ENCODE measurements at regions not wholly inside any gene's neighbourhood (a gene's known extent, or its start where the extent isn't known, plus 50 kb on each side); places are given as distances from the start of the nearest gene placed in this dataset.
"Not testable (repeated sequence)": the region's sequence is repeated elsewhere in the genome, so short reads cannot be mapped to it uniquely, and the experiment has no call there.

DNA sequence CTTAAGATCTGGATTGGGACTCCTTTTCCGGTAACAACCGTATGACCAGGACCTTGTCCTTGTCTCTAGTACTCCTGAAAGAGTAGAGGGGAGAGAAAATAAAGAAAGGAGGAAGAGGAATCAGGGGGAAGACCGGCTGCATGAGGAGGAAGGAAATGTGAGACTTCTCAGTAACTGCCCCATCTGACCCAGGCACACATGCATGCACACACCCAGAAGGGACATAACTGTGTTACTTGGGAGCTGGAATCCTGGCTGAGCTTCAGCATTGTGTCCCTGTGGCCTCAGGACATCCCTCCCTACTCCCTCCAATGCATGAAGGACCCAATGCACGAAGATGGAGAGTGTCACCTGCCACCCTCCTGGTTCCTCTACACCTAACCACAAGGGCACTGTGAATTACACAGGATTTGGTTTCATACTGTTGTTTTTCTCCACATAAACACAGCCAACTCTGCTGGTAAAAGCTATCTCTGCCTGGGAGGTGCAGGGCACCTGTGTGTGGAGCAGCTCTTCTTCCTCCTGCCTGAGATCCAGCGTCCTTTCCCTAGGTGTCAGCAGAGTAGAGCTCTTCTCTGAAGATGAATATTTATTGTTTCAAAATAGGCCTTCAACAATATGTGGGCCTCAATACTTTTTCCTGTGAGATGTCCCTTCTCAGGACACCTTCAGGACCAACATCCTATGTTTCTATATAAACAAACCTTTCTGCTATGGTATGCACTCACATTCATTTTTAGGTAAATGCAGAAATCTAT lies 574.1 kb upstream of the ID2 start:
- no peak for DNase-seq (ENCODE audit: low read depth, low spot score)

DNA sequence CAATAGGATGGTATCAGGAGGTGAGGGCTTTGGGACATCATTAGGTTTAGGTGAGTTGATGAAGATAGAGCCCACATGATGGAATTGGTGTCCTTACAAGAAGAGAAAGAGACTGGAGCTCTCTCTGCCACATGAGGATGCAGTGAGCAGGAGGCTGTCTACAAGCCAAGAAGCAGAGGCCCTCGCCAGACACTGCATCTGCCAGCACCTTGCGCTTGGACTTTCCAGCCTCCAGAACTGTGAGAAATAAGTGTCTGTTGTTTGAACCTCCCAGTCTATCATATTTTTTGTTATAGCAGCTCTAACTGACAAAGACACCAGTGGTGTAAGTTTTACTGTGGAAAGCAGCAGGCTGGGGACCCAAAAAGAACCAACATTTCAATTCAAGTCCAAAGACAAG lies 571.1 kb upstream of the ID2 start:
- no peak for DNase-seq (ENCODE audit: low read depth, low spot score)

DNA sequence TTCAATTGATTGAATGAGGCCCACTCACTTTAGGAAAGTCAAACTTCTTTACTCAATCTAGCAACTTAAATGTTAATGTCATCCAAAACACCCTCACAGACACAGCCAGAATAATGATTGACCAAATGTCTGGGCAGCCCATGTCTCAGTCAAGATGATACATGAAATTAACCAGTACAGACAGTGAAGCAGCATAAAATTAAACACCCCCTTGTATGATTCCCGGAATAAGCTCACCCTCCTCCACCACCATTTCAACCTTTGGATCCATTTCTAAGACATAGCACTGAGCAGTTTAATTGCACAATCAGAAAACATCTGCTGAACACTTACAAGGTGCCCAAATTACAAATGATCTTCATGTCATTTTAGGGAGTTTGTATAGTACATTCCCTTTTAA lies 570.7 kb upstream of the ID2 start:
- no peak for DNase-seq (ENCODE audit: low read depth, low spot score)

DNA sequence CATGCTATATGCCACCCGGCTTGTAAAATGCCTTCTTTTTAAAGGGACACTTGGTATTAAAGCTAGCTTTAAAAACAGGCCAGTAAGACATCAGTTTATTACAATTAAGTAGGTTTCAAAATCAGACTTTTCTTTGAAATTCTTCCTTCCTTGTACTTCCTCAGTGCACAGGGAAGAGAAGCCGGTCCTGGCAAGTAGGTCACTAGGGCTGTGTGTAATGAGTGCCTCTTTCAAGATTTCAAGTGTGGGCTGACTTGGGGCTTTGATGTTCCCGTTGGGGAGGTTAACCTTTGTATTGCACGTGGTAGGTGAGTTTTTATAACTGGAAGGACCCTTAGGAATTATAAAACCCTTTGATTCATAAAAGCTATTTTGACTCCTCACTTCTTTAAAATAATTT lies 566.4 kb upstream of the ID2 start:
- no peak for DNase-seq (ENCODE audit: low read depth, low spot score)

- DNase-seq (ENCODE audit: low read depth, low spot score), result no peak
Measured at GRCh38 chr2:8115966-8116365, 565.9 kb upstream of the ID2 start.

- DNase-seq (ENCODE audit: low read depth, low spot score), result no peak
Measured at GRCh38 chr2:8116661-8117060, 565.2 kb upstream of the ID2 start.

- DNase-seq (ENCODE audit: low read depth, low spot score), result peak; percentile 10
Measured at GRCh38 chr2:8118940-8119781, 562.7 kb upstream of the ID2 start.

DNA sequence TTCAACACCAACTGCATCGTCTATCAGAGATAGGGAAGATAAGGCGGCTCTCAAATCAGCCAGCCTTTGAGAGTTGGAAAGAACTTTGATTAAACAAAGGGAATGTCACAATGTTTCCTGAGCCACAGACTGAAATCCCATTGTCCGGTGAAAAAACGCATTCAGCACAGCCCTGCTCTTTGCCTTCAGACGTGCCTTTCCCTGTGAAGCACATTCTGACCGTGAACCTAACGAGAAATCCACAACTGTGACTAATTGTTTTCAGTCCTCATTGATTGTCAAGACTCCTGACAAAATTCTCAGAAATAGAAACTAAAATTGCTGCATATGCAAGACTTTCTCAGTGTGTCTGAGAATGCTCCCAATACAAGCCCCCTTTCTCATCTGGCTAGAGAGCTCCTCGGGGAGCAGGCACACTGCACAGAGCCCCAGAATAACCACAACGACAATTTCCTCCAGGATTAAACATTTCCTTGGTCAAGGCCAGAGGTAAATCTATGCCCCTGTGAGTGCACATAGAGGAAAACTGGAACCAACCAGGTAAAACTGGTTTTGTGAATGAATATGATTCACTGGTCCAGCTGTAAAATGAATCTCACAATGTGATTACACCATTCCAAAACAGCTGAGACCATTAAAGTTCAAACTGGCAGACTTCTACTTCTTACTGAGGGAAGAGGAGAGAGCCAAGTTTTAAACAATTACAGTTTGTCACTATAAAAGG lies 561.9 kb upstream of the ID2 start:
- no peak for DNase-seq (ENCODE audit: low read depth, low spot score)

DNA sequence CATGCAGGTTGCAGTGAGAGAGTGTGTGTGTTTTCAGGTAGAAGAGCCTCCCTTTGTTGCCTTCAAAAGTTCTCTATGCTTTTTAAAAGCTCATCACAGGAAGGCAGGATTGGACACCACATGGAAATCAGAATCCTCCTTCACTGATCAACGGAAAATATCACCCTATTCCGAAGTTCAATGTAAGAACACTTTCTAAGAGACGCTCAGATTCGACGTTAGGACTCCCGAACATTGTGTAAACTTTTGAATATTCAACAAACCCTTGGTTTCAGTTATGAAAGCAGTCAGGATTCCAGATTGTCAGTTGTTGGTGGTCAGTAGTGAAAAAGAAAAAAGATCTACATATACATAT lies 561.4 kb upstream of the ID2 start:
- no peak for DNase-seq (ENCODE audit: low read depth, low spot score)

DNA sequence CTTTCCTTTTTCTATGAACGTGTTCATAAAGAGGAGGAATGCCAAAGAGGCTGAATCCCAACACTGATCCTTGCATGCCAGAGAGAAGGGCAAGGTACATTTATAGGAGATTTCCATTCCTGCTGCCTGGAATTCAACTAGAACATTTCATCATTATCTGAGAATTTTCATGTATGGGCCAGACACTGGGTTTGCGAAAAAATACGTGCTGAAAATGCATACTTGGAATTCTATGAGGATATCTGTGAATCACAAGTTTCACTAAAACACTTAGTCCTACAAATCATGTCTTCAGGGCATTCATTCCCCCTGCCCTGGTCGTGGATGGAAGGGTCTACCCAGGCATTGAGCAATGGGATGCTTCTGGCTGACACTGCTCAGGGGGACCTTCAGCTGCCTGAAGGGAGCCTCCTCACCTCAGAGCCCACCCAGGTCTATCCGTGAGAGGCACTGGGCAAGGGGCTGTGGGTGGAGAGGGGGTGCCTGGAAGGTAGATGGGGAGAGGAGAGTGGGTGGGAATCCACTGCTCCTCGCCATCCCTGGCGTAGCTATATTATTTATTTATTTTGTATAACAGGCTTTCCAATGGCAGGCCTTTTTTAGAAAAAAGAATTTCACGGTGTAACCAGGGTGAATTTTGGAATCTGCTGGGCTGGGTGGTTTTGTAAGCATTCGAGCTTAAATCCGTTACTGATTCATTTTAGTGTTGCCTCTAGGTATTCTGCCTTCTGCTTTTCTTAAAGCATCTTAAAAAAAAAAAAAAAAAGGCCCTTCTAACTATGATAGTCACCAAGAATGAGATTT lies 560.6 kb upstream of the ID2 start:
- DNase-seq (ENCODE audit: low read depth, low spot score), result no peak

DNA sequence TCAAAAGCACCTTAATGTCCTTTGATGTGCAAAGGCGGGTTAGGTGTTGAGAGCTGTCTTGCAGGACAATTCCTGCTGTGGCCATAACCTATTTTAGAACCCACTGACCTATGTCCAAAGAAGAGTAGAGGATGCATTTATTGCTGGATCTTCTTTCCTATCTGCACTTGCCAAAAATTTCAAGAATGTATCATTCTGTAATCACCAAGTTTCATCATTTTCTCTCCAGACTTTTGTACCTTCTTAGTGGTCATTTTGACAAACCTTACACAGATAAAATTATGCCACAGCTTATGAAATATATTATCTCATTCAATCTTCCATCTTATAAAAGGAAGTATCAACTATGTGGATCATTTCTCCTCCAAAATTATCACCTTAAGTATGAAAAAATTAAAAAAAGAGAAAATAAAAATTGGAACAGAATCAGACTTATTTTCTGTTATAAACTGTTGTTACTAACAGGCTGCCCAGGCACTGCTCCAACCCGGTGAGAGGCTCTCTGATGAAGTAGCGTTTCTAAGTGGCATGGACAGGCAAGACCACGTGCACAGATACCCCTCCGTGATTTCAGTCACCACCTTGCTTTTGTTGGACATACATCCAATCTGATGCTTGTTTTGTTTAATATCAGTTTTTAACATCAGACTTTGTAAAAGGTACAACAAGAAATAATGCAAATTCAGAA lies 559.9 kb upstream of the ID2 start:
- no peak for DNase-seq (ENCODE audit: low read depth, low spot score)

- no peak for DNase-seq (ENCODE audit: low read depth, low spot score)
Measured at GRCh38 chr2:8122520-8122919, 559.3 kb upstream of the ID2 start.

DNA sequence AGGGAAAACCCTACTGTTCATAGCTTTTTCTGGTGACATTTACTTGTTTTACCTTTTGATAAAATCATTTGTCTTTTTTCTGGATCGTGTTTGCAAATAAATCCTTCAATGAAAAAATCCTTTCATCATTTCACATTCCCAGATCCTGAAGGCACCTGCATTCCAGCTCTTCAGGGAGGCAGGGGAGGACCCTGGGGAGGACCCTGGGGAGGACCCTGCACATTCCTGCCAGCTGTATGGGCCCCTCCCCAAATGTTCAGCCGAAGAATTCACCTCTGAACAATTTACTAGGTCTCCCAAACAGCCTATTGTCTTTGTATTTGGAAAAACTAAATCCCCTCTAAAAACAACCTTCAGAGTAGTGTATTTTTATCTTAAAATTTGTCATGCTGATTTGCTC lies 558.4 kb upstream of the ID2 start:
- DNase-seq (ENCODE audit: low read depth, low spot score), result no peak

- no peak for DNase-seq (ENCODE audit: low read depth, low spot score)
Measured at GRCh38 chr2:8125741-8126711, 555.8 kb upstream of the ID2 start.

GRCh38 chr2:8126783-8127182 lies 555.1 kb upstream of the ID2 start:
- no peak for DNase-seq (ENCODE audit: low read depth, low spot score)

DNA sequence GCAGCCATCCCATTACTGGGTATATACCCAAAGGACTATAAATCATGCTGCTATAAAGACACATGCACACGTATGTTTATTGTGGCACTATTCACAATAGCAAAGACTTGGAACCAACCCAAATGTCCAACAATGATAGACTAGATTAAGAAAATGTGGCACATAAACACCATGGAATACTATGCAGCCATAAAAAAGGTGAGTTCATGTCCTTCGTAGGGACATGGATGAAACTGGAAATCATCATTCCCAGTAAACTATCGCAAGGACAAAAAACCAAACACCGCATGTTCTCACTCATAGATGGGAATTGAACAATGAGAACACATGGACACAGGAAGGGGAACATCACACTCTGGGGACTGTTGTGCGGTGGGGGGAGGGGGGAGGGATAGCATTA lies 550.4 kb upstream of the ID2 start:
- DNase-seq (ENCODE audit: low read depth, low spot score), result not testable (repeated sequence)

- DNase-seq (ENCODE audit: low read depth, low spot score), result no peak
Measured at GRCh38 chr2:8132351-8132831, 549.5 kb upstream of the ID2 start.

DNA sequence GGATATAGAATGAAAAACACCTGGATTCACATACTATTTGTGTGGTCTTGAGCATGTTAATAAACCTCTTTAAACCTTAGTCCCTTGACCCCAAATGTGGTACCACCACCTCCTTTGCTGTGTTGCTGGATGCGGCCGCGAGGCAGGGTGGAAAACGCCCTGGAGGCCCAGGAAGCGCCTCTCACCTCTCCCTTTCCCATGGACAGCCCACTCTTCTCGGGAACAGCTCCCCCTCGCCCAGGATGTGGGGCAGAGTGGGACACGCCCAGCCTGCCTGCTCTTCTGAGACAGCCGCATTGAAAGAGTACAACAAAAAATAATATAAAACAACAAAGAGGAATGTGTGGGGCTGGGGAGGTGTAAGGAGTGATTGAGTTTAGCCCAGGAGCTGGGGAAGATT lies 549.0 kb upstream of the ID2 start:
- no peak for DNase-seq (ENCODE audit: low read depth, low spot score)

DNA sequence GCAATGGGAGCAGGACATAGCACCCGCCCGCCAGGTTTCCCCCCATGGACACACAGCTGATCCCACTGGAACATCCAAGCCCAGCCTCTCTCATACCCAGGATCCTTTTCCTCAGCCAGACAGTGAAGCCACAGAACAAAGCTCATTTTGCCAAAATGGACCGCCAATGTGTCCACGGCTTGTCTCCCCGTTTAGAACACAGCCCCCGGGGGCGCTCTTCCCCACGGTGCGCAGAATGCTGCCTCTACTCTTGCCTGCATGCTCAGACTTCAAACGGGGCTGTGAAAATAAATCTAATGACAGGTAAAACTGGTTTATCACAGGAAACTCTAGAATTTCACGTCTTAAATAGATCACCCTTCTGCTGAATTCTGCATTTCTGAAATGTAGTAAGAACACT lies 548.5 kb upstream of the ID2 start:
- DNase-seq (ENCODE audit: low read depth, low spot score), result peak; percentile 22

Data from ELF-1 (cell line).